Osteocyte (in vitro differentiated cells): ENCODE measurements at regions not wholly inside any gene's neighbourhood (a gene's known extent, or its start where the extent isn't known, plus 50 kb on each side); places are given as distances from the start of the nearest gene placed in this dataset. TPM values are rescaled to one million over a fixed set of nuclear protein-coding genes. Genes with fewer than 3 reads are reported as not detected.

Experiments used
- DNase-seq: peaks from one replicate; pipeline ENCODE4 v3.0.0; 2021; ENCODE audit warnings: mixed read lengths; ENCODE audit not compliant: unreplicated experiment; ENCODE audit errors: extremely low spot score
- H3K27ac Mint-ChIP-seq: one replicate; pipeline ENCODE4 v1.8.0; 2021; ENCODE audit warnings: mild to moderate bottlenecking, mixed read lengths; ENCODE audit not compliant: unreplicated experiment
- H3K27me3 Mint-ChIP-seq: one replicate; pipeline ENCODE4 v1.8.0; 2021; ENCODE audit warnings: mixed read lengths; ENCODE audit not compliant: unreplicated experiment
- H3K36me3 Mint-ChIP-seq: one replicate; pipeline ENCODE4 v1.8.0; 2021; ENCODE audit warnings: mixed read lengths; ENCODE audit not compliant: unreplicated experiment
- H3K4me1 Mint-ChIP-seq: one replicate; pipeline ENCODE4 v1.8.0; 2021; ENCODE audit warnings: mixed read lengths; ENCODE audit not compliant: unreplicated experiment
- H3K4me3 Mint-ChIP-seq: one replicate; pipeline ENCODE4 v1.8.0; 2021; ENCODE audit warnings: mild to moderate bottlenecking, moderate library complexity, mixed read lengths; ENCODE audit not compliant: unreplicated experiment
- H3K9me3 Mint-ChIP-seq: one replicate; pipeline ENCODE4 v1.8.0; 2021; ENCODE audit warnings: mixed read lengths; ENCODE audit not compliant: unreplicated experiment
- microRNA-seq: library from miRNA; unstranded; fragments of <30 nt; microRNA quantifications from one replicate; pipeline ENCODE4 v1.1.0, GENCODE V29; 2020; ENCODE audit not compliant: unreplicated experiment
- TF ChIP-seq, protein P1 (sequence below): fragments of 200-600 bp; sonication (generic); IDR thresholded peaks from 2 replicates; pipeline ENCODE4 v1.5.0; 2021; ENCODE audit warnings: antibody characterized with exemption, mild to moderate bottlenecking, moderate library complexity

DNA sequence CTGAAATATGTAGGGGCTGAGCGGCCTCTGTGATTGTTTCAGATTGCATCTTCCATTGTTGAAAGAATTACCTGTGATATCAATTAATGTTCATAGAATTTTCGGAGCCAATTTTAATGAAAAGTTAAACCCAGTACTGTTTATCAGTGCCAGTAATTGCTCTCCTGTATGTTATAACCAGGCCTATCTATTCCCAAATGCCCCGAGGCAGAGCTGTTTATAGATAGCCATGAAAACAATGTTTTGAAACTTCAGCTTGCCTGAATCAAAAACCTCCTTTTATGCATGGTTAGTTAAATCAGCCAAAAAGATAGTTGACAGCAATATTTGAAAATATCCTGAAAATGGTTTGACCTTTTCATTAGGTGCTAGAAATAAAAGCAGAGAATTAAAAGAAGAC, 50.1 kb upstream of the HDAC9 start:
- no peak overlapping the region for H3K4me3 Mint-ChIP-seq
- H3K27ac Mint-ChIP-seq, result no peak overlapping the region
- TF ChIP-seq, protein P1, sequence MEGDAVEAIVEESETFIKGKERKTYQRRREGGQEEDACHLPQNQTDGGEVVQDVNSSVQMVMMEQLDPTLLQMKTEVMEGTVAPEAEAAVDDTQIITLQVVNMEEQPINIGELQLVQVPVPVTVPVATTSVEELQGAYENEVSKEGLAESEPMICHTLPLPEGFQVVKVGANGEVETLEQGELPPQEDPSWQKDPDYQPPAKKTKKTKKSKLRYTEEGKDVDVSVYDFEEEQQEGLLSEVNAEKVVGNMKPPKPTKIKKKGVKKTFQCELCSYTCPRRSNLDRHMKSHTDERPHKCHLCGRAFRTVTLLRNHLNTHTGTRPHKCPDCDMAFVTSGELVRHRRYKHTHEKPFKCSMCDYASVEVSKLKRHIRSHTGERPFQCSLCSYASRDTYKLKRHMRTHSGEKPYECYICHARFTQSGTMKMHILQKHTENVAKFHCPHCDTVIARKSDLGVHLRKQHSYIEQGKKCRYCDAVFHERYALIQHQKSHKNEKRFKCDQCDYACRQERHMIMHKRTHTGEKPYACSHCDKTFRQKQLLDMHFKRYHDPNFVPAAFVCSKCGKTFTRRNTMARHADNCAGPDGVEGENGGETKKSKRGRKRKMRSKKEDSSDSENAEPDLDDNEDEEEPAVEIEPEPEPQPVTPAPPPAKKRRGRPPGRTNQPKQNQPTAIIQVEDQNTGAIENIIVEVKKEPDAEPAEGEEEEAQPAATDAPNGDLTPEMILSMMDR, result no peak
- H3K27me3 Mint-ChIP-seq, result no peaks in the 10 kb centered on the region
- no peaks in the 10 kb centered on the region for H3K36me3 Mint-ChIP-seq
- H3K9me3 Mint-ChIP-seq, result no peaks in the 10 kb centered on the region
- no peaks in the 10 kb centered on the region for H3K4me1 Mint-ChIP-seq
- no peak for DNase-seq

Small RNA genes in the stretch of these regions (microRNA-seq; reads per million reads assigned to microRNA genes)
- gene MIR1302-6, result not detected
